HG02588 (cell line): ENCODE measurements at regions not wholly inside any gene's neighbourhood (a gene's known extent, or its start where the extent isn't known, plus 50 kb on each side); places are given as distances from the start of the nearest gene placed in this dataset.

Experiments
- ATAC-seq: cut with Tn5 transposase; IDR thresholded peaks from one replicate; pipeline ENCODE4 v1.9.1; 2021; ENCODE audit warnings: mild to moderate bottlenecking, moderate library complexity; ENCODE audit not compliant: unreplicated experiment

DNA sequence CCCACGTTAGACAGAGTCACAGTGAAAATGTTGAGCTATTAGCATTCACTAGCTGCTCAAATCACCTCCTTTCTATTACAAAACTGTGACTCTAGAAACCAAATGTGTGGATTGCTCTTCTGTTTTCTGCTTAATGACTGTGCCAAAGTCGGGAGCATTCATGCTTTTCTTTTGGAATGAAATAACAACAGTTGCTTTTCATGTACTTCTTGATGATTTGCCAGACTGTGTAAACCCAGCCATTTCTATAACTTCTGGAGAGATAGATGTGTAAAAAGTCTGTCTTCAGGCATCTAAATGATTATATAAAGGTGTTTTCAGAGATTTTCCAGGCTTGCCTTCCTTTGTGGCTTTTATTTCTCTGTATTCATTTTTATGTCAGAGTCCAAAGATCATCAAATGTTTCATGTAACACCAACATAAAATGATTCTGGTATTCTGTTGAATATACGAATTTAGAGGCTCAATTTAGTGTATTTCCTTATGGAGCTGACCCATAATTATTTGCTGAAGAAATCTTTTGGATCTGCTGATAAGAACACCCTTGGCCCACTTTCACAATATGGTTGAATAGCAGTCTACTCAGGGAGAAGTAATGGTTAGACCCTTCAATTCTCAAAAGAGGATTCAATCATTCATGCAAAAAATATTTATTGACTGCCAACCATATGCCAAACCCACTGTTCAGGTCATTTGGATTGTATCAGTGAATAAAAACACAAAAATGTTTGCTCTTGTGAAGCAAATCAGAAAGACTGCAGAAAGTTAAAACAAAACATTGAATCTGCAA is 581.2 kb downstream of the CDH18 start:
- no peak for ATAC-seq

DNA sequence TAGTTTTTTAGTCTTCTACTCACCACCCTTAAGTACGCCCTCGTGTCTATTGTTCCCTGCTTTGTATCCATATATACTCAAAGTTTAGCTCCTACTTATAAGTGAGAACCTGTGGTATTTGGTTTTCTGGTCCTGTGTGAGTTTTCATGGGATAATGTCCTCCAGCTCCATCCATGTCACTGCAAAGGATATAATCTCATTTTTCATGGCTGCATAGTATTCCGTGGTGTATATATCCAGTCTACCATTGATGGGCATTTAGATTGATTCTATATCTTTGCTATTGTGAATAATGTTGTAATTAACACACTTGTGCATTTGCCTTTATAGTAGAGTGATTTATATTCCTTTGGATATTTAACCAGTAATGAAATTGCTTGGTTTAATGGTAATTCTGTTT is 579.9 kb downstream of the CDH18 start:
- no peak for ATAC-seq

- no peak for ATAC-seq
Measured at GRCh38 chr5:19411936-19412335, 576.1 kb downstream of the CDH18 start.
